Suprapubic skin (tissue), 4 donors: ENCODE measurements at regions not wholly inside any gene's neighbourhood (a gene's known extent, or its start where the extent isn't known, plus 50 kb on each side); places are given as distances from the start of the nearest gene placed in this dataset.
"Not testable (repeated sequence)": the region's sequence is repeated elsewhere in the genome, so short reads cannot be mapped to it uniquely, and the experiment has no call there.

Experiments
- DNase-seq, 2 donors: peaks; one replicate each; pipeline ENCODE4 v3.0.0-alpha.2; 2019; ENCODE audit warnings: low spot score in 2 of 2
- H3K27ac ChIP-seq: fragments of 200-600 bp; sonication (generic); one replicate; pipeline ENCODE4 v1.5.1; 2019
- H3K27me3 ChIP-seq: fragments of 200-600 bp; sonication (generic); one replicate; pipeline ENCODE4 v1.5.1; 2019
- H3K36me3 ChIP-seq: fragments of 200-600 bp; sonication (generic); one replicate; pipeline ENCODE4 v1.5.1; 2019
- H3K4me1 ChIP-seq: fragments of 200-600 bp; sonication (generic); one replicate; pipeline ENCODE4 v1.5.1; 2019
- H3K4me3 ChIP-seq: fragments of 200-600 bp; sonication (generic); one replicate; pipeline ENCODE4 v1.5.1; 2019; ENCODE audit warnings: mild to moderate bottlenecking
- H3K9me3 ChIP-seq: fragments of 200-600 bp; sonication (generic); one replicate; pipeline ENCODE4 v1.5.1; 2019
- EP300 ChIP-seq: sonication (generic); formaldehyde crosslinking; IDR thresholded peaks from one replicate; pipeline ENCODE4 v1.6.1; 2017; ENCODE audit warnings: antibody characterized with exemption
- POLR2A ChIP-seq, 2 donors: fragments of 450-650 bp; IDR thresholded peaks; one replicate each; pipeline ENCODE4 v1.6.1; 2017; ENCODE audit warnings: antibody characterized with exemption in 2 of 2, mild to moderate bottlenecking in 2 of 2, moderate library complexity in 2 of 2
- POLR2AphosphoS5 ChIP-seq, 3 donors: sonication (generic); formaldehyde crosslinking; IDR thresholded peaks; one replicate each; pipeline ENCODE4 v1.6.1; 2017; ENCODE audit warnings: antibody characterized with exemption in 3 of 3
- WGBS: methylation state at CpG from one replicate; pipeline ENCODE4 v1.1.5; 2018; 5-methylcytosine and 5-hydroxymethylcytosine counted together
- TF ChIP-seq, protein P1 (sequence below), 2 donors: fragments of 200-600 bp in 1 of 2; fragments of 450-650 bp in 1 of 2; sonication (generic) in 1 of 2; IDR thresholded peaks; one replicate each; pipeline ENCODE4 v1.5.1; 2016 to 2019; ENCODE audit warnings: antibody characterized with exemption in 2 of 2, mild to moderate bottlenecking in 1 of 2, moderate library complexity in 1 of 2

DNA sequence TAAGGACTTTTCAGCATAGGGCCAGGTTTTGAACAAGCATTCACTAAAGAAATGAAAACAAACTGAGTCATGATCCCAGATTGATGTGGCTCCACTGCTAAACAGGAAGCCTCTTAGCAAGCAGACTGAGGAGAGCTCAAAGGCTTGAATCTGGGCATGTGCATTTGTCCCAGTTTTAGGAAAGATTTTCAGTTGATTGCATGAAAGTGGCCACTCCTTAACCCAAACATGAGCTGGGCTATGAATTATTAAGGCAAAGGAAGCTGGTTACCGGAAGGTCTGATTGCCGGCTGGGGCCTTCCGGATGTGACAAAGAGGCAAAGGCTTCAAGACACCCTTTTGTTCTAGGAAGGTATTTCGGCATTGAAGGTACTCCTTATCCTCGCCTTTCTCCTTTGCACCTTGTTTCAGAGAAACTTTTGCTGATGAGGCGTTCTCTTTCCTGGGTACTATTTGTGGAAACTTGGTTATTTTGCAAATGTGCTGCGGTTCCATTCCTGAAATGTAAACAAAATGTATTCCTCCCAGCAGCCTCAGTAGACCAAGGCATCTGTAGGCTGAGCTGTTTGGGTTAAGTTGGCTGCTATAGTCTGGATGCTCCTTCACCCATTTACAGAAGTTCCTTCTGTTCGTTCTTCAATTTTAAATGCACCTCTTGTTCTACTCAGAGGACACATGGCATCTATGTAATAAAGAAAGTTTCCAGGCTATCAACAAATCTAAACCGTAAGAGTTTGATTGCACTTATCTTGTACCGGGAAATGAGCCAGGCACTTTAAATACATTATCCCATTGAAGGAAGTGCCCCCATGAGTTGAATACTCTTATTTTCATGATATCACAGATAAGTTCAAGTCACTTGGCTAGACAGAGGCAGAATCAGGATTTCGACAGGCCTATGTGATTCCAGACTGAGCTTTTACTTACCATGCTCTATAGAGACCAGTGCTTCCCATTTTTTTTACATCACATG is 115.6 kb upstream of the METAP2 start:
- Histone ChIP-seq H3K4me1 (no peaks in the 10 kb centered on the region), H3K27ac (no peak overlapping the region), H3K4me3 (no peak overlapping the region), H3K27me3 (no peaks in the 10 kb centered on the region), H3K36me3 (no peaks in the 10 kb centered on the region), H3K9me3 (no peaks in the 10 kb centered on the region)
- no peak for DNase-seq
- 81% methylated on average over 11 of the region's 11 CpGs for WGBS
- no peak for TF ChIP-seq POLR2AphosphoS5 (IDR thresholded peaks at IDR 0.05)
- TF ChIP-seq POLR2A (IDR thresholded peaks at IDR 0.05) = no peak
- TF ChIP-seq, protein P1, sequence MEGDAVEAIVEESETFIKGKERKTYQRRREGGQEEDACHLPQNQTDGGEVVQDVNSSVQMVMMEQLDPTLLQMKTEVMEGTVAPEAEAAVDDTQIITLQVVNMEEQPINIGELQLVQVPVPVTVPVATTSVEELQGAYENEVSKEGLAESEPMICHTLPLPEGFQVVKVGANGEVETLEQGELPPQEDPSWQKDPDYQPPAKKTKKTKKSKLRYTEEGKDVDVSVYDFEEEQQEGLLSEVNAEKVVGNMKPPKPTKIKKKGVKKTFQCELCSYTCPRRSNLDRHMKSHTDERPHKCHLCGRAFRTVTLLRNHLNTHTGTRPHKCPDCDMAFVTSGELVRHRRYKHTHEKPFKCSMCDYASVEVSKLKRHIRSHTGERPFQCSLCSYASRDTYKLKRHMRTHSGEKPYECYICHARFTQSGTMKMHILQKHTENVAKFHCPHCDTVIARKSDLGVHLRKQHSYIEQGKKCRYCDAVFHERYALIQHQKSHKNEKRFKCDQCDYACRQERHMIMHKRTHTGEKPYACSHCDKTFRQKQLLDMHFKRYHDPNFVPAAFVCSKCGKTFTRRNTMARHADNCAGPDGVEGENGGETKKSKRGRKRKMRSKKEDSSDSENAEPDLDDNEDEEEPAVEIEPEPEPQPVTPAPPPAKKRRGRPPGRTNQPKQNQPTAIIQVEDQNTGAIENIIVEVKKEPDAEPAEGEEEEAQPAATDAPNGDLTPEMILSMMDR (IDR thresholded peaks at IDR 0.05) = no peak
- TF ChIP-seq EP300 = no peak

DNA sequence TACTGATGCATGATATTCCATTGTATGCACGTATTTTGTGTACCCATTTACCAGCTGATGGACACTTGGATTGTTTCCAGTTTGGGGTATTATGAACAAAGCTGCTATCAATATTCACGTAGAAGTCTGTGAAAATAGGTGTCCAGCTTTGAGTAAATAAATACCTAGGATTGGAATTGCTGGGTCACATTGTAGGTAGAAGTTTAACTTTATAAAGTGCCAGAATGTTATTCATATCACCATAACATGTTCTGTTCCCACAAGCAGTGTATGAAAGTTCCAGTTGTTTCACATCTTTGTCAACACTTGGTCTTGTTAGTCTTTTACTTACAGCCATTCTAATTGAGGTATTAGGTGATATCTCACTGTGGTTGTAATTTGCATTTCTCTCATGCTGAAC is 108.0 kb upstream of the METAP2 start:
- 69% methylated on average over 2 of the region's 2 CpGs for WGBS
- Histone ChIP-seq H3K4me1 (no peaks in the 10 kb centered on the region), H3K27ac (no peak overlapping the region), H3K4me3 (no peak overlapping the region), H3K36me3 (no peaks in the 10 kb centered on the region), H3K27me3 (no peaks in the 10 kb centered on the region), H3K9me3 (no peaks in the 10 kb centered on the region)
- TF ChIP-seq, protein P1 (IDR thresholded peaks at IDR 0.05) = no peak
- TF ChIP-seq EP300 (no peak), POLR2AphosphoS5 (IDR thresholded peaks at IDR 0.05) (no peak), POLR2A (IDR thresholded peaks at IDR 0.05) (no peak)
- DNase-seq = no peak

GRCh38 chr12:95368931-95369330 is 105.0 kb upstream of the METAP2 start:
- WGBS = 64% methylated on average over 2 of the region's 2 CpGs
- H3K4me1 ChIP-seq = no peaks in the 10 kb centered on the region
- H3K9me3 ChIP-seq = no peaks in the 10 kb centered on the region
- H3K36me3 ChIP-seq = no peaks in the 10 kb centered on the region
- TF ChIP-seq, protein P1 (IDR thresholded peaks at IDR 0.05) = no peak
- no peak for TF ChIP-seq POLR2A (IDR thresholded peaks at IDR 0.05)
- no peak for TF ChIP-seq EP300
- TF ChIP-seq POLR2AphosphoS5 (IDR thresholded peaks at IDR 0.05) = no peak
- H3K27ac ChIP-seq = no peak overlapping the region
- no peak for DNase-seq
- H3K4me3 ChIP-seq = no peak overlapping the region
- H3K27me3 ChIP-seq = no peaks in the 10 kb centered on the region

DNA sequence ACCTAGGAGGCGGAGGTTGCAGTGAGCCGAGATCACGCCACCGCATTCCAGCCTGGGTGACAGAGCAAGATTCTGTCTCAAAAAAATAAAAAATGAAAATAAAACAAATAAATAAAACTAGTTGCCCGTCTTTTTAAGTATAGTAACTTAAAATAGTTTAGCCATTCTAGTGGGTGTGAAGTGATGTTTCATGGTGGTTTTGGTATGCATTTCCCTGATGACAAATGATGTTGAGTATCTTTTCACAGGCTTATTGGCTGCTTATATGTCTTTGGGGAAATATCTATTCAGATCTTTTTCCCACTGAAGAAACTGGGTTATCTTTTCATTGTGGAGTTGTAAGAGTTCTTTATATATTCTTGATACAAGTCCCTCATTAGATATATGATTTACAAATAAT is 102.4 kb upstream of the METAP2 start:
- no peak for DNase-seq
- TF ChIP-seq EP300 (no peak), POLR2A (IDR thresholded peaks at IDR 0.05) (no peak), POLR2AphosphoS5 (IDR thresholded peaks at IDR 0.05) (no peak)
- TF ChIP-seq, protein P1 (IDR thresholded peaks at IDR 0.05) = no peak
- H3K27ac ChIP-seq = no peak overlapping the region
- H3K4me1 ChIP-seq = no peaks in the 10 kb centered on the region
- no peaks in the 10 kb centered on the region for H3K36me3 ChIP-seq
- no peaks in the 10 kb centered on the region for H3K27me3 ChIP-seq
- H3K4me3 ChIP-seq = no peak overlapping the region
- no peaks in the 10 kb centered on the region for H3K9me3 ChIP-seq
- 95% methylated on average over 5 of the region's 5 CpGs for WGBS

DNA sequence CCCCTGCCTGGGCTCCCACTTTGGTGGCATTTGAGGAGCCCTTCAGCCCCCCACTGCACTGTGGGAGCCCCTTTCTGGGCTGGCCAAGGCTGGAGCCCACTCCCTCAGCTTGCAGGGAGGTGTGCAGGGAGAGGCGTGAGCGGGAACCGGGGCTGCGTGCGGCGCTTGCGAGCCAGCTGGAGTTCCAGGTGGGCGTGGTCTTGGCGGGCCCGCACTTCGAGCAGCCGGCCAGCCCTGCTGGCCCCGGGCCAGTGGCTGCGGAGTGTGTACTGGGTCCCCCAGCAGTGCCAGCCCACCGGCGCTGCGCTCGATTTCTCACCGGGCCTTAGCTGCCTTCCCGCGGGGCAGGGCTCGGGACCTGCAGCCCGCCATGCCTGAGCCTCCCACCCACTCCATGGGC is 94.5 kb upstream of the METAP2 start:
- DNase-seq, H3K9me3 ChIP-seq, H3K4me1 ChIP-seq, H3K36me3 ChIP-seq, H3K27me3 ChIP-seq, H3K4me3 ChIP-seq, H3K27ac ChIP-seq: not testable (repeated sequence)
- no CpG with 5 or more reads among the region's 23 CpGs for WGBS

GRCh38 chr12:95380334-95380733 is 93.6 kb upstream of the METAP2 start:
- WGBS = 86% methylated on average over 11 of the region's 14 CpGs
- H3K27ac ChIP-seq = not testable (repeated sequence)

More at GRCh38 chr12:95380334-95380733, 93.6 kb upstream of the METAP2 start:
- not testable (repeated sequence) for H3K4me3 ChIP-seq, H3K4me1 ChIP-seq, DNase-seq, H3K9me3 ChIP-seq, H3K36me3 ChIP-seq, H3K27me3 ChIP-seq
